ENCODE measurements at regions not wholly inside any gene's neighbourhood (a gene's known extent, or its start where the extent isn't known, plus 50 kb on each side); places are given as distances from the start of the nearest gene placed in this dataset.

GRCh38 chr15:25178835-25179672 is 224.3 kb downstream of the SNRPN start:
- peak; percentile 22 for DNase-seq
- no peak for ATAC-seq
- intact Hi-C loops (cut with micrococcal nuclease) = no loop called here

DNA sequence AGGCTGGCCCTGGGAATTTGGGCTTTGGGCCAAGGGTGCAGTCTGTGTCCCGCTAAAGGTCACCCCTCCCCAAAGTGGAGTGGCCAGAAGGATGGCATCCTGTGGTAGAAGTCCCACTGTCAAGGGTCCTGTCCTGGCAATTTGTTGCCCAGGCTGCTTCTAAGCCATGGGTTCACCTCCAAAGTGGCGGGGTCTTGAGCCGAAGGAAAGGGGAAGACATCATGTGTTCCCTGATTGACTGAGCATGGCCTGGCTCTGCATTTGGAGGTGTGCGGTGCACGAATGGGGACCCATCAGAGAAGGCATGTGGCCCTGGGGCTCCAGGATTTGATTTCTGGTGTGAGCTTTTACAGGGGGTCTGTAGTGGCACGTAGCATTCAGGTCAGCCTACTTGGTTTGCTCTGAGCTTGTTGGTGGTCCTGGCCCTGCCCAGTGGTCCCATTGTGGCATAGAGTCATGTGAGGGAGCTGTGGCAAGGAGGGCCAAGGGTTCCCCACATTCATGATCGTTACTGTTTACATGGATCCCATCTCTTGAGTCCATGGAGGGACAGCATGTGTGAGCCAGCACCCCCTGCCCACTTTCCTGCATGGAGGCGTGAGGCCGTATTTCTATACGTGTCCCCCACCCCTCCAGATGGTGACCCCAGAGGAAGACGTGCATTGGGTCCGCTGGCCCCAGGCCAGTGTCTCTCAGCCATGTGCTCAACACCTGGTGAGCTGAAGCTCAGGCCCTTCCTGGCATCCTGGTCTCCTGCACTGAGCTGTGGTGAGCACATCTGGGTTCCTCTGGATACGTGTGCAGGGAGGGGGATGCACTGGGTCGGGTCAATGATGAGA is 225.1 kb downstream of the SNRPN start:
- DNase-seq (peak; percentile 10), ATAC-seq (no peak)
- intact Hi-C loops (cut with micrococcal nuclease) = no loop called here

DNA sequence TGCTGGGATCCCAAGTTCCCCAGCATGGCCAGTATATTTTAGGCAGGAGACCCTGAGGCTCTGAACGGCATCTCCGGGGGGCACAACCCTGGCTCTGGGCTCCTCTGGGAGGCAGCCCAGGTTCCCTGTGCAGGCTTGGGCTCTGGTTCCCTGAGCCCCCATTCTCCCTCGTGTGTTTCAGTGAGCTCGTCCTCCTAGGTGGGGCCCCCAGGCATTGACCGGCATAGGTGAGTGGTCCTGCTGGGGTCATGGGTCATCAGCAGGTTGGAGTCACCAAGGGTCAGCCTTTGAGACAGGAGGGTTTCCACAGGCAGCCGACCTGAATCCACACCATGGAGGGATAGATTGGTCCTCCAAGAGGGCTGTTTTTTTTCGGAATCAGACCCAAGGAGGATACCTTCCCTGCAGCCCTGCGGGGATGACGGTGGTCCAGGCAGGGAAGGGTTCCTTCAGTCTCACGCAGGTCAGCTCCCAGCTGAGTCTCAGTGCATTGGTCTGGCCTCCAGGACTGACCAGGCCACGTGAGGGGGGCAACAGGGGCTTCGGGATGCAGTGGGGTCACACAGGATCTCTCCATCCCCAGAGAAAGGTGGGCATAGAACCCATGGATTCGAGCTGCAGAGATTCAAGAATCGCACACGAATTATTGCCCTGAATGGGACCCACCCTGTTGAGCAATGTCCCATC is 226.0 kb downstream of the SNRPN start:
- peak; percentile 11 for DNase-seq
- ATAC-seq = no peak
- intact Hi-C loops (cut with micrococcal nuclease) = no loop called here

- ATAC-seq (no peak), DNase-seq (peak; percentile 5)
- intact Hi-C loops (cut with micrococcal nuclease) = no loop called here
Measured at GRCh38 chr15:25181293-25182097, 226.7 kb downstream of the SNRPN start.

- intact Hi-C loops (cut with micrococcal nuclease) = no loop called here
- no peak for ATAC-seq
- peak; percentile 13 for DNase-seq
Measured at GRCh38 chr15:25182098-25182478, 227.3 kb downstream of the SNRPN start.

- DNase-seq = peak; percentile 21
- intact Hi-C loops (cut with micrococcal nuclease) = no loop called here
- ATAC-seq = no peak
Measured at GRCh38 chr15:25182736-25183445, 228.1 kb downstream of the SNRPN start.

DNA sequence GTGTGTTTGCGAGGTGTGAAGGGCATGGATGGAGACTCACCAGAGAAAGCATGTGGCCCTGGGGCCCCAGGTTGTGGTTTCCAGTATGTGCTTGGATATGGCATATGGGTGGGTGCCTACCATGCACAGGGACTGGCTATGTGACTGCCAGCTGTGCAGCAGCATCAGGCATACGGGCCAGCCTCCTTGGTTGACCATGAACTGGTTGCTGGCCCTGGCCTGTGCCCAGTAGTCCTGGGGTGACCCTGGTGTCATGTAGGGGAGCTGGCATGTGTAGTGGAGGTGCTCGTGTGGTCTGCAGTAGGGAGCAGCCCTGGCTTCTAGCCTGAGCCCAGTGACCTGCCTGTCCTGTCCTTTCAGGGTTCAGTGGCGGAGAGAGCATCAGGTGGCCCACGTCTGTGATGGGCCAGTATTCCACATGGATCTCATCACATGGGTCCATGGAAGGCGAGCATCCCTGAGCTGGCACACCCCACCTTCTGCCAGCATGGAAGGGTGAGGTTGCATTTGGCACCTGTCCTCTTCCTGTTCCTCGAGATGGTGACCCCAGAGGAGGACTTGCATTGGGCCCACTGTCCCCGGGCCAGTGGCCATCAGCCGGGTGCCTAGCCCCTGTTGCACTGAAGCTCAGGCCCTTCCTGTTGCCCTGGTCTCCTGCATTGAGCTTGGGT is 228.9 kb downstream of the SNRPN start:
- intact Hi-C loops (cut with micrococcal nuclease) = no loop called here
- ATAC-seq (no peak), DNase-seq (peak; percentile 12)

DNA sequence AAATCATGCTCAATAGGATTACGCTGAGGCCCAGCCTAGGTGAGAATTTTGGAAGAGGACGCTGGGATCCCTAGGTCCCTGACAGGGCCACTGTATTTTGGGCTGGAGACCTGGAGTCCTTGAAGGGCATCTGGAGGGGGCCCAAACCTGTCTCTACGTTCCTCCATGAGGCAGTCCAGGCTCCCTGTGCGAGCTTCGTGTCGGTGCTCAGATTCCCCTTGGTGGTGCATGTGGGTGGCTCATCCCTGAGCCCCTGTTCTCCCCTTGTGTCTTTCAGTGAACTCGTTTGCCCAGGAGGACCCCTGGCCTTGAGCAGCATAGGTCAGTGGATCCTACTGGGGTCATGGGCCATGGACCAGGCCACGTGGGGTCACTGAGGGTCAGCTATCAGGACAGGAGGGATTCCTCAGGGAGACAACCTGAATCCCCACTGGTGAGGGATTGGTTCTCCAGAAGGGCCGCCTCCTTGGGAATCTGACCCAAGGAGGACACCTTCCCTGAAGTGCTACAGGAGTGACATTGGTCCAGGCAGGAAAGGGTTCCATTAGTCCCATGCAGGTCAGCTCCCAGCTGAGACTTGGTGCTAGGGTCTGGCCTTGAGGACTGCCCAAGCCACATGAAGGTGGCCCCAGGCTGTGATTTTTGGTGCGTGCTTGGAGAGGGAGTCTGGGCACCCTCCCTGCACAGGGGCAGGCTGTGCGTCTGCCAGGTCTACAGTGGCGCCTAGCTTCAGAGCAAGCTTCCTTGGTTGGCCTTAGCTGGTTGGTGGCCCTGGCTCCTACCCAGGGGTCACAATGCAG is 229.8 kb downstream of the SNRPN start:
- ATAC-seq = no peak
- intact Hi-C loops (cut with micrococcal nuclease) = no loop called here
- peak; percentile 6 for DNase-seq

DNA sequence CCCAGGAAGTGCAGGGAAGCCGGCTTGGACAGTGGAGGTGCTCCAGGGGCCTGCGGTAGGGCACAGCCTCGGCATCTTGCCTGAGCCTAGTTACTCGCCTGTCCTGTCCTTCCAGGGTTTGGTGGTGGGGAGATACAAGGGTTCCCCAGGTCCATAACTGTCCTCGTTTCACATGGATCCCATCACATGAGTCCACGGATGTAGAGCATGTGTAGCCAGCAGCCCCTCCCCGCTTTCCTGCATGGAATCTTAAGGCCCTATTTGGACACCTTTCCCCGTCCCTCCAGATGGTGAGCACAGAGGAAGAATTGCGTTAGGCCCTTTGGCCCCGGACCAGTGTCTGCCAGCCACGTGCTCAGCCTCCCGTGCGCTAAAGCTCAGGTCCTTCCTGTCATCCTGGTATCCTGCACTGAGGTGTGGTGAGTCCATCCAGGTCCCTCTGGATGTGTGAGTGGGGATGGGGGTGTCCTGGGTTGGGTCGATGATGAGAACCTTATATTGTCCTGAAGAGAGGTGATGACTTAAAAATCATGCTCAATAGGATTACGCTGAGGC is 230.4 kb downstream of the SNRPN start:
- intact Hi-C loops (cut with micrococcal nuclease) = no loop called here
- ATAC-seq = no peak
- DNase-seq = peak; percentile 12

DNA sequence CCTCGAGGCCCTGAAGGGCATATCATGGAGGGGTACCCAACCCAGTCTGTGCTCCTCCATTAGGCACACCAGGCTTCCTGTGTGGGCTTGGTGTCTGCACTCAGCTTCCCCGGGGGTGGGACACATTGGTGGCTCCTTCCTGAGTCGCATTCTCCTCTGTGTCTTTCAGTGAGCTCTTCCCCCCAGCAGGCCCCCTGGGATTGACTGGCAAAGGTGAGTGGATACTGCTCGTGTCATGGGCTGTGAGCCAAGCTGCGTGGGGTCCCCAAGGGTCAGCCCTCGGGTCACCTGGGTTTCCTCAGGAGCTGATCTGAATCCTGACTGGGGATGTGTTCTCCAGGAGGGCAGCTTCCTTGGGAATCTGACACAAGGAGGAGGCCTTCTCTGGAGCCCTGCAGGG is 231.0 kb downstream of the SNRPN start:
- intact Hi-C loops (cut with micrococcal nuclease) = no loop called here
- ATAC-seq = no peak
- peak; percentile 1 for DNase-seq

GRCh38 chr15:25186411-25186810 is 231.6 kb downstream of the SNRPN start:
- intact Hi-C loops (cut with micrococcal nuclease) = no loop called here

DNA sequence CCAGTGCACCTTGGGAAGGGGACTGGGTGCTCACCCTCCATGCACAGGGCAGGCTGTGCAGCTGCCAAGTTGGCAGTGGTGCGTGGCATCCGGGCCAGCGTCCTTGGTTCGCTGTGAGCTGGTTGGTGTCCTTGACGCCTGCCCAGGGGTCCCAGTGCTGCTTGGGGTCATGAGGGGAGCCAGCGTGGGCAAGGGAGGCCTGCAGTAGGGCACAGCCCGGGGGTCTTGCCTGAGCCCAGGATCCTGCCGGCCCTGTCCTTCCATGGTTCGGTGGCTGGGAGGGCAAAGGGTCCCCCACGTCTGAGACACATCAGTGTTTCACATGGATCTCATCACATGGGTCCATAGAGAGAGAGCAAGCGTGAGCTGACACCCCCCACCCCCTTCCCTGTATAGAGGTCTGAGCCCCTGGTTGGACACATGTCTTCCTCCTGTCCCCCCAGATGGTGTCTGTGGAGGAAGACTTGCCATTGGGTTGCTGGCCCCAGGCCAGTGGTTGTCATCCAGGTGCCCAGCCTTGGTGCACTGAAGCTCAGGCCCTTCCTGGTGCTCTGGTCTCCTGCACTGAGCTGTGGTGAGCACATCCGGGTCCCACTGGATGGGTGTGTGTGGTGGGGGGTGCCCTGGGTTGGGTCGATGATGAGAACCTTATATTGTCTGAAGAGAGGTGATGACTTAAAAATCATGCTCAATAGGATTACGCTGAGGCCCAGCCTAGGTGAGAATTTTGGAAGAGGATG is 232.3 kb downstream of the SNRPN start:
- DNase-seq (peak; percentile 23), ATAC-seq (no peak)
- intact Hi-C loops (cut with micrococcal nuclease) = no loop called here

More at GRCh38 chr15:25186411-25186810, 231.6 kb downstream of the SNRPN start:
- peak; percentile 14 for DNase-seq
- ATAC-seq = no peak

DNA sequence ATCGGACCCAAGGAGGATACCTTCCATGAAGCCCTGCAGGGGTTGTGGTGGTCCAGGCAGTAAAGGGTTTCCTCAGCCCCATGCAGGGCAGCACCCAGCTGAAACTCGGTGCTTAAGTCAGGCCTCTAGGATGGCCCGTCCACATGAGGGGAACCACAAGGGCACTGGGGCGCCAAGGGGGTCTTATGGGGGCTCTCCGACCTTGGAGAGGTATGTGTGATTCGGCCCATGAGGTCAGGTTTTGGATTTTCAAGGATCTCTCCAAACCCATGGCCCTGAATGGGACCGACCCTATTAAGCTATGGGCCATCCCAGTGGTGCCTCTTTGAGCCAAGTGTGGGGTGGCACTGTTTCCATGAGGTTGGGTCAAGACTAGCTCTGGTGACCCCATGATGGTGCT is 233.3 kb downstream of the SNRPN start:
- intact Hi-C loops (cut with micrococcal nuclease) = no loop called here
- DNase-seq = peak; percentile 4

GRCh38 chr15:25188551-25189101 is 233.8 kb downstream of the SNRPN start:
- intact Hi-C loops (cut with micrococcal nuclease) = no loop called here

More for the DNA sequence above, 233.3 kb downstream of the SNRPN start:
- no peak for ATAC-seq

DNA sequence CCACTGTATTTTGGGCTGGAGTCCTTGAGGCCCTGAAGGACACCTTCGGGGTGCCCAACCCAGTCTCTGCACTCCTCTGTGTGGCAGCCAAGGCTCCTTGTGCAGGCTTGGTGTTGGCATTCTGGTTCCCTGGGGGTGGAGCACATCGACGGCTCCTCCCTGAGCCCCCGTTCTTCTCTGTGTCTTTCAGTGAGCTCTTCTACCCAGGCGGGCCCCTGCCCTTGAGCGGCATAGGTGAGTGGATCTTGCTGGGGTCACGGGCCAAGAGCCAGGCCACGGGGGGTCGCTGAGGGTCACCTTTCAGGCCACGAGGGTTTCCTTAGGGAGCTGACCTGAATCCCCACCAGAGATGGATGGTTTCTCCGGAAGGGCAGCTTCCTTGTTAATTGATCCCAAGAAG is 234.8 kb downstream of the SNRPN start:
- intact Hi-C loops (cut with micrococcal nuclease) = no loop called here
- DNase-seq = no peak
- ATAC-seq = no peak

More at GRCh38 chr15:25188551-25189101, 233.8 kb downstream of the SNRPN start:
- ATAC-seq (peak; percentile 43), DNase-seq (no peak)

DNA sequence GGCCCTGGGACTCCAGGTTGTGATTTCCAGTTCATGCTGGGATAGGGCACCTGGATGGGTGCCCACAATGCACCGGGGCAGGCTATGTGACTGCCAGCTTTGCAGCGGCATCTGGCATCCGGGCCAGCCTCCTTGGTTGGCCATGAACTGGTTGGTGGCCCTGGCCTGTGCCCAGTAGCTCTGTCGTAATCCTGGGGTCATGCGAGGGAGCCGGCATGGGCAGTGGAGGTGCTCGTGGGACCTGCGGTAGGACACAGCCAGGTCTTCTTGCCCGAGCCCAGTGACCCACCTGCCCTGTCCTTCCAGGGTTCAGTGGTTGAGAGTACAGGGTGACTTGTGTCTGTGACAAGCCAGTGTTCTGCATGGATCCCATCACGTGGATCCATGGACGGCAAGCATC is 237.9 kb downstream of the SNRPN start:
- DNase-seq = no peak
- no peak for ATAC-seq
- intact Hi-C loops (cut with micrococcal nuclease) = no loop called here

Measured in left ventricle myocardium superior (tissue), 1 donor.